GM12878 (cell line): ENCODE measurements at regions not wholly inside any gene's neighbourhood (a gene's known extent, or its start where the extent isn't known, plus 50 kb on each side); places are given as distances from the start of the nearest gene placed in this dataset.

Source experiments
- CTCF ChIP-seq, 3 experiments: IDR thresholded peaks in 2 of 3; conservative IDR thresholded peaks in 1 of 3; 2 replicates each; pipeline ENCODE4 v1.5.1; 2011; ENCODE audit warnings: low read depth in 3 of 3, low read length in 3 of 3, mild to moderate bottlenecking in 3 of 3, control low read depth in 2 of 3, moderate library complexity in 2 of 3, inconsistent platforms in 1 of 3, mixed read lengths in 1 of 3; ENCODE audit not compliant: control insufficient read depth in 2 of 3, insufficient read depth in 1 of 3; ENCODE audit errors: extremely low read depth in 1 of 3
- IKZF1 ChIP-seq: fragments of 450-650 bp; conservative IDR thresholded peaks from 2 replicates; pipeline ENCODE4 v1.6.1; 2017; ENCODE audit warnings: antibody characterized with exemption, mild to moderate bottlenecking
- JUND ChIP-seq: IDR thresholded peaks from 2 replicates; pipeline ENCODE4 v1.6.1; 2012; ENCODE audit warnings: low read depth, mild to moderate bottlenecking, low read length, improper control_type of control experiment, moderate library complexity
- MYC ChIP-seq: IDR thresholded peaks from 2 replicates; pipeline ENCODE4 v1.6.1; 2011; ENCODE audit warnings: mild to moderate bottlenecking, low read length, moderate library complexity, inconsistent platforms; ENCODE audit not compliant: insufficient read depth, insufficient replicate concordance, insufficient read length, severe bottlenecking
- POLR2AphosphoS2 ChIP-seq: IDR thresholded peaks from 2 replicates; pipeline ENCODE4 v1.6.1; 2011; ENCODE audit warnings: low read depth, mild to moderate bottlenecking, low read length, improper control_type of control experiment, moderate library complexity
- SIX5 ChIP-seq: IDR thresholded peaks from 2 replicates; pipeline ENCODE4 v1.6.1; 2011; ENCODE audit warnings: mild to moderate bottlenecking, low read depth, low read length, moderate library complexity; ENCODE audit not compliant: severe bottlenecking
- TBL1XR1 ChIP-seq: IDR thresholded peaks from 2 replicates; pipeline ENCODE4 v1.6.1; 2012; ENCODE audit warnings: low read depth, low read length, improper control_type of control experiment
- ZNF217 ChIP-seq: fragments of 450-650 bp; IDR thresholded peaks from 2 replicates; pipeline ENCODE4 v1.6.1; 2017; ENCODE audit warnings: antibody characterized with exemption, mild to moderate bottlenecking
- TF ChIP-seq, protein P1 (sequence below): fragments of 450-650 bp; IDR thresholded peaks from 2 replicates; pipeline ENCODE4 v1.6.1; 2018; ENCODE audit warnings: borderline replicate concordance, mild to moderate bottlenecking; ENCODE audit not compliant: partially characterized antibody
- TF ChIP-seq, protein P2 (sequence below): fragments of 450-650 bp; IDR thresholded peaks from 2 replicates; pipeline ENCODE4 v1.6.1; 2017; ENCODE audit warnings: borderline replicate concordance

DNA sequence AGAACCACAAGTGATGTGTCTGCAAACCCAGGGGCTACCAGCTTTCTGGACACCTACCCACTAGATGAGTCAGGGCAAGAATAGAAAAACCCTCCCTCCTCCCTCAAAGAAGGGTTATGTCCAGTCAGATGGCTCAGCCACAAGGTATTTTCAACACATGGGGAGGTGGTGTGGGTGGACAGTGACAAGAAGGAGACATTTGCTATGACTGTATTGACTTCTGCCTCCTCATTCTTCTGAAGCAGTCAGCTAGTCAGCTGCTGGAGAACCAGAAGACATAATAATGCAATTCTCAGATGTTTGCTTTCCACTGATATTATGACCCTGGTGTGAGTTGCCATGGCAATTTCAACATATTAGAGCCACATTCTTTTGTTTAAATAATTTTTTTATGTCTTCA lies 66.7 kb upstream of the GOLGA8B start (continued):
- TF ChIP-seq MYC (no peak), CTCF (IDR thresholded peaks at IDR 0.05 in 2 of 3, conservative IDR thresholded peaks at IDR 0.05 in 1 of 3; ENCODE audit: control insufficient read depth in 2 of 3, extremely low read depth in 1 of 3, insufficient read depth in 1 of 3, low read depth in 3 of 3, low read length in 3 of 3) (no peak), POLR2AphosphoS2 (no peak), SIX5 (no peak), TBL1XR1 (no peak), IKZF1 (no peak), ZNF217 (no peak), JUND (no peak)
- TF ChIP-seq, protein P1, sequence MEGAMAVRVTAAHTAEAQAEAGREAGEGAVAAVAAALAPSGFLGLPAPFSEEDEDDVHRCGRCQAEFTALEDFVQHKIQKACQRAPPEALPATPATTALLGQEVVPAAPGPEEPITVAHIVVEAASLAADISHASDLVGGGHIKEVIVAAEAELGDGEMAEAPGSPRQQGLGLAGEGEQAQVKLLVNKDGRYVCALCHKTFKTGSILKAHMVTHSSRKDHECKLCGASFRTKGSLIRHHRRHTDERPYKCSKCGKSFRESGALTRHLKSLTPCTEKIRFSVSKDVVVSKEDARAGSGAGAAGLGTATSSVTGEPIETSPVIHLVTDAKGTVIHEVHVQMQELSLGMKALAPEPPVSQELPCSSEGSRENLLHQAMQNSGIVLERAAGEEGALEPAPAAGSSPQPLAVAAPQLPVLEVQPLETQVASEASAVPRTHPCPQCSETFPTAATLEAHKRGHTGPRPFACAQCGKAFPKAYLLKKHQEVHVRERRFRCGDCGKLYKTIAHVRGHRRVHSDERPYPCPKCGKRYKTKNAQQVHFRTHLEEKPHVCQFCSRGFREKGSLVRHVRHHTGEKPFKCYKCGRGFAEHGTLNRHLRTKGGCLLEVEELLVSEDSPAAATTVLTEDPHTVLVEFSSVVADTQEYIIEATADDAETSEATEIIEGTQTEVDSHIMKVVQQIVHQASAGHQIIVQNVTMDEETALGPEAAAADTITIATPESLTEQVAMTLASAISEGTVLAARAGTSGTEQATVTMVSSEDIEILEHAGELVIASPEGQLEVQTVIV = no peak
- TF ChIP-seq, protein P2, sequence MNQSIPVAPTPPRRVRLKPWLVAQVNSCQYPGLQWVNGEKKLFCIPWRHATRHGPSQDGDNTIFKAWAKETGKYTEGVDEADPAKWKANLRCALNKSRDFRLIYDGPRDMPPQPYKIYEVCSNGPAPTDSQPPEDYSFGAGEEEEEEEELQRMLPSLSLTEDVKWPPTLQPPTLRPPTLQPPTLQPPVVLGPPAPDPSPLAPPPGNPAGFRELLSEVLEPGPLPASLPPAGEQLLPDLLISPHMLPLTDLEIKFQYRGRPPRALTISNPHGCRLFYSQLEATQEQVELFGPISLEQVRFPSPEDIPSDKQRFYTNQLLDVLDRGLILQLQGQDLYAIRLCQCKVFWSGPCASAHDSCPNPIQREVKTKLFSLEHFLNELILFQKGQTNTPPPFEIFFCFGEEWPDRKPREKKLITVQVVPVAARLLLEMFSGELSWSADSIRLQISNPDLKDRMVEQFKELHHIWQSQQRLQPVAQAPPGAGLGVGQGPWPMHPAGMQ = no peak
